OCI-LY3 (cell line): ENCODE measurements at regions not wholly inside any gene's neighbourhood (a gene's known extent, or its start where the extent isn't known, plus 50 kb on each side); places are given as distances from the start of the nearest gene placed in this dataset.

Source experiments
- CTCF ChIP-seq: fragments of 200-600, 300-600 bp; sonication (generic); IDR thresholded peaks from 2 replicates; pipeline ENCODE4 v1.5.1; 2014; ENCODE audit warnings: antibody characterized with exemption, low read length, low read depth
- EZH2phosphoT487 ChIP-seq: fragments of 200-600 bp; shearing (Covaris generic); IDR thresholded peaks from 2 replicates; pipeline ENCODE4 v1.6.1; 2018; ENCODE audit warnings: antibody characterized with exemption, mixed run types, low read depth

GRCh38 chr10:90394311-90394710 lies 463.5 kb downstream of the HTR7 start:
- TF ChIP-seq CTCF (no peak), EZH2phosphoT487 (no peak)
